Endothelial cell of umbilical vein (primary cell): ENCODE measurements at regions not wholly inside any gene's neighbourhood (a gene's known extent, or its start where the extent isn't known, plus 50 kb on each side); places are given as distances from the start of the nearest gene placed in this dataset.

ENCODE experiments used
- CTCF ChIP-seq, 2 donors: IDR thresholded peaks; 1 replicate in 1 of 2; 2 replicates in 1 of 2; pipeline ENCODE4 v1.5.1; 2011; ENCODE audit warnings: low read length in 2 of 2, mild to moderate bottlenecking in 2 of 2, moderate library complexity in 2 of 2, control low read depth in 1 of 2, inconsistent platforms in 1 of 2, low read depth in 1 of 2; ENCODE audit not compliant: insufficient read depth in 1 of 2; ENCODE audit errors: extremely low read depth in 1 of 2
- GATA2 ChIP-seq: IDR thresholded peaks from 2 replicates; pipeline ENCODE4 v1.7.0; 2011; ENCODE audit warnings: low read depth, mild to moderate bottlenecking, moderate library complexity, mixed read lengths, low read length; ENCODE audit not compliant: insufficient read length, insufficient read depth
- MAX ChIP-seq: IDR thresholded peaks from 2 replicates; pipeline ENCODE4 v1.6.1; 2011; ENCODE audit not compliant: insufficient read depth, insufficient read length
- POLR2A ChIP-seq: IDR thresholded peaks from 2 replicates; pipeline ENCODE4 v1.6.1; 2012; ENCODE audit warnings: low read depth, mild to moderate bottlenecking, control low read depth, low read length
- POLR2AphosphoS5 ChIP-seq: IDR thresholded peaks from 2 replicates; pipeline ENCODE4 v1.6.1; 2012; ENCODE audit warnings: low read depth, mild to moderate bottlenecking, control low read depth, low read length, moderate library complexity; ENCODE audit not compliant: insufficient read depth

- TF ChIP-seq POLR2AphosphoS5 (no peak), CTCF (IDR thresholded peaks at IDR 0.05; ENCODE audit: extremely low read depth in 1 of 2, insufficient read depth in 1 of 2, low read depth in 1 of 2, low read length in 2 of 2) (no peak), POLR2A (no peak), MAX (no peak), GATA2 (no peak)
Observed at GRCh38 chr7:95674101-95674500, 77.8 kb upstream of the PDK4 start.
